ENCODE measurements at regions not wholly inside any gene's neighbourhood (a gene's known extent, or its start where the extent isn't known, plus 50 kb on each side); places are given as distances from the start of the nearest gene placed in this dataset.

- no peak overlapping the region for H3K4me2 ChIP-seq (ENCODE audit: insufficient read depth, low read length)
- no peak overlapping the region for H3K4me3 ChIP-seq (ENCODE audit: insufficient read depth, low read length)
- no peak overlapping the region for H3K27ac ChIP-seq (ENCODE audit: low read depth, low read length)
- H3K27me3 ChIP-seq (ENCODE audit: insufficient read depth, low read length): no peaks in the 10 kb centered on the region
- H3K9me3 ChIP-seq (ENCODE audit: low read depth, low read length): no peaks in the 10 kb centered on the region
- H4K20me1 ChIP-seq (ENCODE audit: insufficient read depth, low read length): no peaks in the 10 kb centered on the region
- peaks cover 8% of the 10 kb centered on the region for H3K4me1 ChIP-seq (ENCODE audit: insufficient read depth, low read length)
- DNase-seq (ENCODE audit: insufficient read length, low spot score, missing footprints): no peak
- H3K79me2 ChIP-seq (ENCODE audit: insufficient read depth, low read length): no peaks in the 10 kb centered on the region
- H3K36me3 ChIP-seq (ENCODE audit: insufficient read depth, low read length): no peaks in the 10 kb centered on the region
- no peak for TF ChIP-seq CTCF (IDR thresholded peaks at IDR 0.05; ENCODE audit: extremely low read depth, low read depth, low read length)
- no peak overlapping the region for H2AFZ ChIP-seq (ENCODE audit: low read length)
Measured at GRCh38 chr2:43125090-43125998, 101.1 kb downstream of the ZFP36L2 start.

DNA sequence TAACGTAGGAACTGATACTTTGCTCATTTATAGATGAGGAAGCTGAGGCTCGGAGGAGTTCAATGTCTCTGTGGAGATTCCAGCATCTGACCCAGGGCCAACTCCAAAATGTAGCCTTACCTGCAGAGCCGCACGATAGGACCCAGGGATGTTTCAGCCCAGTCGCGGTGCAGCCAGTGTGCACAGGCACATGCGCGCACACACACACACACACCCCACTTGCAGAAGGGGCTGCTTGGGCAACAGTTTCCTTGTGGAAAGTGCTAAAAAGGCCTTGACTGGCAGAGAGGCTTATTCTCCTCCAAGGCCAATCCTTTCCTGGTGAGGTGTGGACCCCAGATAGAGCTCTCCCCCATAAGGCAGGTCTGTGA, 101.7 kb downstream of the ZFP36L2 start:
- H3K4me3 ChIP-seq (ENCODE audit: insufficient read depth, low read length): no peak overlapping the region
- no peak overlapping the region for H2AFZ ChIP-seq (ENCODE audit: low read length)
- no peaks in the 10 kb centered on the region for H3K27me3 ChIP-seq (ENCODE audit: insufficient read depth, low read length)
- H3K36me3 ChIP-seq (ENCODE audit: insufficient read depth, low read length): no peaks in the 10 kb centered on the region
- DNase-seq (ENCODE audit: insufficient read length, low spot score, missing footprints): no peak
- H3K79me2 ChIP-seq (ENCODE audit: insufficient read depth, low read length): no peaks in the 10 kb centered on the region
- no peaks in the 10 kb centered on the region for H4K20me1 ChIP-seq (ENCODE audit: insufficient read depth, low read length)
- H3K4me2 ChIP-seq (ENCODE audit: insufficient read depth, low read length): no peak overlapping the region
- peaks cover under 1% of the 10 kb centered on the region for H3K4me1 ChIP-seq (ENCODE audit: insufficient read depth, low read length)
- no peaks in the 10 kb centered on the region for H3K9me3 ChIP-seq (ENCODE audit: low read depth, low read length)
- H3K27ac ChIP-seq (ENCODE audit: low read depth, low read length): no peak overlapping the region
- TF ChIP-seq CTCF (IDR thresholded peaks at IDR 0.05; ENCODE audit: extremely low read depth, low read depth, low read length): no peak

- Histone ChIP-seq H3K27me3 (ENCODE audit: insufficient read depth, low read length) (no peaks in the 10 kb centered on the region), H3K4me3 (ENCODE audit: insufficient read depth, low read length) (no peak overlapping the region), H3K79me2 (ENCODE audit: insufficient read depth, low read length) (no peaks in the 10 kb centered on the region), H3K4me2 (ENCODE audit: insufficient read depth, low read length) (no peak overlapping the region), H3K9me3 (ENCODE audit: low read depth, low read length) (no peaks in the 10 kb centered on the region), H4K20me1 (ENCODE audit: insufficient read depth, low read length) (no peaks in the 10 kb centered on the region), H3K36me3 (ENCODE audit: insufficient read depth, low read length) (no peaks in the 10 kb centered on the region), H2AFZ (ENCODE audit: low read length) (no peak overlapping the region), H3K27ac (ENCODE audit: low read depth, low read length) (no peak overlapping the region), H3K4me1 (ENCODE audit: insufficient read depth, low read length) (no peaks in the 10 kb centered on the region)
- peak; percentile 44 for DNase-seq (ENCODE audit: insufficient read length, low spot score, missing footprints)
- no peak for TF ChIP-seq CTCF (IDR thresholded peaks at IDR 0.05; ENCODE audit: extremely low read depth, low read depth, low read length)
Measured at GRCh38 chr2:43123981-43124686, 102.3 kb downstream of the ZFP36L2 start.

GRCh38 chr2:43123486-43123885, 102.9 kb downstream of the ZFP36L2 start:
- no peaks in the 10 kb centered on the region for H3K27me3 ChIP-seq (ENCODE audit: insufficient read depth, low read length)
- H3K9me3 ChIP-seq (ENCODE audit: low read depth, low read length): no peaks in the 10 kb centered on the region
- no peaks in the 10 kb centered on the region for H3K4me1 ChIP-seq (ENCODE audit: insufficient read depth, low read length)
- H2AFZ ChIP-seq (ENCODE audit: low read length): no peak overlapping the region
- no peak overlapping the region for H3K4me2 ChIP-seq (ENCODE audit: insufficient read depth, low read length)
- no peak for TF ChIP-seq CTCF (IDR thresholded peaks at IDR 0.05; ENCODE audit: extremely low read depth, low read depth, low read length)
- H4K20me1 ChIP-seq (ENCODE audit: insufficient read depth, low read length): no peaks in the 10 kb centered on the region
- H3K27ac ChIP-seq (ENCODE audit: low read depth, low read length): no peak overlapping the region
- no peaks in the 10 kb centered on the region for H3K79me2 ChIP-seq (ENCODE audit: insufficient read depth, low read length)
- no peak for DNase-seq (ENCODE audit: insufficient read length, low spot score, missing footprints)
- H3K36me3 ChIP-seq (ENCODE audit: insufficient read depth, low read length): no peaks in the 10 kb centered on the region
- H3K4me3 ChIP-seq (ENCODE audit: insufficient read depth, low read length): no peak overlapping the region

Data from osteoblast (primary cell).